Suprapubic skin (tissue), 4 donors: ENCODE measurements at regions not wholly inside any gene's neighbourhood (a gene's known extent, or its start where the extent isn't known, plus 50 kb on each side); places are given as distances from the start of the nearest gene placed in this dataset.

Source experiments
- DNase-seq, 2 donors: peaks; one replicate each; pipeline ENCODE4 v3.0.0-alpha.2; 2019; ENCODE audit warnings: low spot score in 2 of 2
- H3K27ac ChIP-seq: fragments of 200-600 bp; sonication (generic); one replicate; pipeline ENCODE4 v1.5.1; 2019
- H3K27me3 ChIP-seq: fragments of 200-600 bp; sonication (generic); one replicate; pipeline ENCODE4 v1.5.1; 2019
- H3K36me3 ChIP-seq: fragments of 200-600 bp; sonication (generic); one replicate; pipeline ENCODE4 v1.5.1; 2019
- H3K4me1 ChIP-seq: fragments of 200-600 bp; sonication (generic); one replicate; pipeline ENCODE4 v1.5.1; 2019
- H3K4me3 ChIP-seq: fragments of 200-600 bp; sonication (generic); one replicate; pipeline ENCODE4 v1.5.1; 2019; ENCODE audit warnings: mild to moderate bottlenecking
- H3K9me3 ChIP-seq: fragments of 200-600 bp; sonication (generic); one replicate; pipeline ENCODE4 v1.5.1; 2019
- EP300 ChIP-seq: sonication (generic); formaldehyde crosslinking; IDR thresholded peaks from one replicate; pipeline ENCODE4 v1.6.1; 2017; ENCODE audit warnings: antibody characterized with exemption
- POLR2A ChIP-seq, 2 donors: fragments of 450-650 bp; IDR thresholded peaks; one replicate each; pipeline ENCODE4 v1.6.1; 2017; ENCODE audit warnings: antibody characterized with exemption in 2 of 2, mild to moderate bottlenecking in 2 of 2, moderate library complexity in 2 of 2
- POLR2AphosphoS5 ChIP-seq, 3 donors: sonication (generic); formaldehyde crosslinking; IDR thresholded peaks; one replicate each; pipeline ENCODE4 v1.6.1; 2017; ENCODE audit warnings: antibody characterized with exemption in 3 of 3
- WGBS: methylation state at CpG from one replicate; pipeline ENCODE4 v1.1.5; 2018; 5-methylcytosine and 5-hydroxymethylcytosine counted together
- TF ChIP-seq, protein P1 (sequence below), 2 donors: fragments of 200-600 bp in 1 of 2; fragments of 450-650 bp in 1 of 2; sonication (generic) in 1 of 2; IDR thresholded peaks; one replicate each; pipeline ENCODE4 v1.5.1; 2016 to 2019; ENCODE audit warnings: antibody characterized with exemption in 2 of 2, mild to moderate bottlenecking in 1 of 2, moderate library complexity in 1 of 2

DNA sequence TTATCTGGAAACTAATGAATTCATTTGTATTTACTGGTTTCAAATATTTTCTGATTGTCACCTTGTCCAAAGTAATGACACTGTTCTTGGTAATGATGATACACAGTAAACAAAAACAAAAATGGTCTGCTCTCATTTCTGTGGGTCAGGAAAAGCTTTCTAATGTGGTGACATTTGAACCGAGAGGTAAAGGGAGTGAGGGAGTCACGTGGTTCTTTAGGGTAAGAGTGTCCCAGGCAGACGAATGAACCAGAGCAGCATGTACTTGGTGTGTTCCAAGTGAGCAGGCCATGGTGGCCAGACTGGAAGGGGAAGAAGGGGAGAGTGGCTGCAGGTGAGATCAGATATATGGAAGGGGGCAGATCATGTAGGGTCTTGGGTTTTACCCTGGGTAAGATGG, 247.0 kb upstream of the SLC30A5 start:
- peaks cover 4% of the 10 kb centered on the region for H3K4me1 ChIP-seq
- H3K9me3 ChIP-seq, result no peaks in the 10 kb centered on the region
- no peak for DNase-seq
- 94% methylated on average over 3 of the region's 3 CpGs for WGBS
- H3K4me3 ChIP-seq, result no peak overlapping the region
- no peaks in the 10 kb centered on the region for H3K36me3 ChIP-seq
- no peak overlapping the region for H3K27ac ChIP-seq
- H3K27me3 ChIP-seq, result no peaks in the 10 kb centered on the region
- TF ChIP-seq POLR2AphosphoS5 (IDR thresholded peaks at IDR 0.05), result no peak
- no peak for TF ChIP-seq EP300
- TF ChIP-seq, protein P1, sequence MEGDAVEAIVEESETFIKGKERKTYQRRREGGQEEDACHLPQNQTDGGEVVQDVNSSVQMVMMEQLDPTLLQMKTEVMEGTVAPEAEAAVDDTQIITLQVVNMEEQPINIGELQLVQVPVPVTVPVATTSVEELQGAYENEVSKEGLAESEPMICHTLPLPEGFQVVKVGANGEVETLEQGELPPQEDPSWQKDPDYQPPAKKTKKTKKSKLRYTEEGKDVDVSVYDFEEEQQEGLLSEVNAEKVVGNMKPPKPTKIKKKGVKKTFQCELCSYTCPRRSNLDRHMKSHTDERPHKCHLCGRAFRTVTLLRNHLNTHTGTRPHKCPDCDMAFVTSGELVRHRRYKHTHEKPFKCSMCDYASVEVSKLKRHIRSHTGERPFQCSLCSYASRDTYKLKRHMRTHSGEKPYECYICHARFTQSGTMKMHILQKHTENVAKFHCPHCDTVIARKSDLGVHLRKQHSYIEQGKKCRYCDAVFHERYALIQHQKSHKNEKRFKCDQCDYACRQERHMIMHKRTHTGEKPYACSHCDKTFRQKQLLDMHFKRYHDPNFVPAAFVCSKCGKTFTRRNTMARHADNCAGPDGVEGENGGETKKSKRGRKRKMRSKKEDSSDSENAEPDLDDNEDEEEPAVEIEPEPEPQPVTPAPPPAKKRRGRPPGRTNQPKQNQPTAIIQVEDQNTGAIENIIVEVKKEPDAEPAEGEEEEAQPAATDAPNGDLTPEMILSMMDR (IDR thresholded peaks at IDR 0.05), result no peak
- TF ChIP-seq POLR2A (IDR thresholded peaks at IDR 0.05), result no peak

DNA sequence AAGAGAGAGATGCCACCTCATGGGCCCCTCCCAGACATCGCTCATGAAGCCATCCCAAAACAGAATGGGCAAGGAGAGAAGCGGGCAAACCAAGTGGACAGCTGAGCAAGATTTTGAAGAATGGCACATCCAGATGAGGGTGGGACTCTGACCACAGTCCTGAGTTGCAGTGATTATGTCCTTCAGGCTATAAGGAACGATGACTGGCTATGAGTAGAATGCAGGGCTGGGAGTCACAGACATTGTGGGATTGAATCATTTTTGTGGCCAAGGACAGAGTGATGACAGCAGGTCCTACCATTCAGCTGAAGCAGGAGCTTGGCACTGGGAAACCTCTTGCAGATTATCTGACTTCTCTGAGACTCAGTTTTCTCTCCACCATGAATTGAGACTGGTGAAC, 245.7 kb upstream of the SLC30A5 start:
- Histone ChIP-seq H3K27ac (no peak overlapping the region), H3K9me3 (no peaks in the 10 kb centered on the region), H3K36me3 (no peaks in the 10 kb centered on the region), H3K4me3 (no peak overlapping the region), H3K27me3 (no peaks in the 10 kb centered on the region), H3K4me1 (peaks cover 4% of the 10 kb centered on the region)
- TF ChIP-seq EP300 (no peak), POLR2AphosphoS5 (IDR thresholded peaks at IDR 0.05) (no peak), POLR2A (IDR thresholded peaks at IDR 0.05) (no peak)
- TF ChIP-seq, protein P1 (IDR thresholded peaks at IDR 0.05), result no peak
- no peak for DNase-seq
- WGBS, result 92% methylated on average over 3 of the region's 3 CpGs

DNA sequence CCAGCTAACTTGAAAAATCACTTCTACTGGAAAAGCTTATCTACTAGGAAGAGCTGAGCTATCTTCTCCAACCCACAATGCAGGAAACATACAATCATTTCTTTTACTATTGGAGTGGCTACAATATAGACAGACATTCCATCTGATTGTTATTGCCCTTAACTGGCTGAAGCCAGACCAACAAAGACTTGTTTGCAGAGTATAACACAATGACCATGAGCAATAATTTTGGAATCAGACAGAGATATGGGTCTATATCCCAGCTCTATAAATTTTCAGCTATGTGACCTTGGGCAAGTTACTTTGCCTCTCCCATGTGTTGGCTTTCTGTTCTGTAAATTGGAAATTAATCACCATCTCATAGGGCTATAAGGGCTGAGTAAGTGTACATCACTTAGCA, 244.7 kb upstream of the SLC30A5 start:
- H3K9me3 ChIP-seq, result no peaks in the 10 kb centered on the region
- DNase-seq, result no peak
- no peaks in the 10 kb centered on the region for H3K27me3 ChIP-seq
- TF ChIP-seq POLR2AphosphoS5 (IDR thresholded peaks at IDR 0.05) (no peak), POLR2A (IDR thresholded peaks at IDR 0.05) (no peak), EP300 (no peak)
- TF ChIP-seq, protein P1 (IDR thresholded peaks at IDR 0.05), result no peak
- H3K4me1 ChIP-seq, result peaks cover 4% of the 10 kb centered on the region
- no peaks in the 10 kb centered on the region for H3K36me3 ChIP-seq
- H3K27ac ChIP-seq, result no peak overlapping the region
- no peak overlapping the region for H3K4me3 ChIP-seq

DNA sequence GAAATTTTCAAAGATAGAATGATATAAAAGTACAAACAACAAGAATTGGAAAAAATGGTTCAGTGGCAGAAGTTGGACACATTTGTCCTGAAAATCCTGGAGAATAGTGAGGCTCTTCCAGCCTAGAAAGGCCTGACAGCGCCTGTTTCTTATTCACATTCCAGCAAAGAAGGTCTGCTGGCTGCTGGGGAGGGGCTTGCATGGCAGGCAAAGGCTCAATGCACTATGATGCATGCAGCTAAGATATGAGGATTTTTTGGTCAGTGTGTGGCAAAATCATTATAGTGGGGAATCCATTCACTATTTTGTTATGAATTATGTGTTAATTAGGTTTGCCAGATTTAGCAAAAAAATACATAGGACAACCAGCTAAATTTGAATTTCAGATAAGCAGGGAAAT, 243.9 kb upstream of the SLC30A5 start:
- Histone ChIP-seq H3K4me1 (no peaks in the 10 kb centered on the region), H3K9me3 (no peaks in the 10 kb centered on the region), H3K27me3 (no peaks in the 10 kb centered on the region), H3K27ac (no peak overlapping the region), H3K36me3 (no peaks in the 10 kb centered on the region), H3K4me3 (no peak overlapping the region)
- DNase-seq, result no peak
- no peak for TF ChIP-seq POLR2A (IDR thresholded peaks at IDR 0.05)
- no peak for TF ChIP-seq POLR2AphosphoS5 (IDR thresholded peaks at IDR 0.05)
- TF ChIP-seq, protein P1 (IDR thresholded peaks at IDR 0.05), result no peak
- TF ChIP-seq EP300, result no peak
- 87% methylated on average over 1 of the region's 1 CpG for WGBS

DNA sequence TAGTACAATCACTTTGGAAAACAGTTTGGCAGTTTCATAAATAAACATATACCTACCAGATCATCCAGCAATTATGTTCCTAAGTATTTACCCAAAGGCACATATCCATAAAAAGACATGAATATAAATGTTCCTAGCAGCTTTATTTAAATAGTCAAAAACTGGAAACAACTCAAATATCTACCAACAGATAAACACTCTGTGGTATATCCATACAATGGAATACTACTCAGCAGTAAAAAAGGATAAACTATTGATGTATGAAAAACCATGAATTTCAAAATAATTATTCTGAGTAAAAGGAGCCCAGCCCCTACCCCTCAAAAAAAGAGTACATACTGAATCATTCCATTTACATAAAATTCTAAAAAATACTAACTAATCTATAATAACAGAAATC, 232.7 kb upstream of the SLC30A5 start:
- TF ChIP-seq POLR2A (IDR thresholded peaks at IDR 0.05) (no peak), POLR2AphosphoS5 (IDR thresholded peaks at IDR 0.05) (no peak), EP300 (no peak)
- TF ChIP-seq, protein P1 (IDR thresholded peaks at IDR 0.05), result no peak
- DNase-seq, result no peak
- H3K27ac ChIP-seq, result no peak overlapping the region
- no peaks in the 10 kb centered on the region for H3K9me3 ChIP-seq
- H3K4me3 ChIP-seq, result no peak overlapping the region
- H3K4me1 ChIP-seq, result no peaks in the 10 kb centered on the region
- no peaks in the 10 kb centered on the region for H3K27me3 ChIP-seq
- H3K36me3 ChIP-seq, result no peaks in the 10 kb centered on the region
